ENCODE measurements at regions not wholly inside any gene's neighbourhood (a gene's known extent, or its start where the extent isn't known, plus 50 kb on each side); places are given as distances from the start of the nearest gene placed in this dataset.

GRCh38 chr11:92829121-92829520, 140.3 kb upstream of the MTNR1B start:
- DNase-seq (ENCODE audit: extremely low spot score): no peak
- TF ChIP-seq, protein P1, sequence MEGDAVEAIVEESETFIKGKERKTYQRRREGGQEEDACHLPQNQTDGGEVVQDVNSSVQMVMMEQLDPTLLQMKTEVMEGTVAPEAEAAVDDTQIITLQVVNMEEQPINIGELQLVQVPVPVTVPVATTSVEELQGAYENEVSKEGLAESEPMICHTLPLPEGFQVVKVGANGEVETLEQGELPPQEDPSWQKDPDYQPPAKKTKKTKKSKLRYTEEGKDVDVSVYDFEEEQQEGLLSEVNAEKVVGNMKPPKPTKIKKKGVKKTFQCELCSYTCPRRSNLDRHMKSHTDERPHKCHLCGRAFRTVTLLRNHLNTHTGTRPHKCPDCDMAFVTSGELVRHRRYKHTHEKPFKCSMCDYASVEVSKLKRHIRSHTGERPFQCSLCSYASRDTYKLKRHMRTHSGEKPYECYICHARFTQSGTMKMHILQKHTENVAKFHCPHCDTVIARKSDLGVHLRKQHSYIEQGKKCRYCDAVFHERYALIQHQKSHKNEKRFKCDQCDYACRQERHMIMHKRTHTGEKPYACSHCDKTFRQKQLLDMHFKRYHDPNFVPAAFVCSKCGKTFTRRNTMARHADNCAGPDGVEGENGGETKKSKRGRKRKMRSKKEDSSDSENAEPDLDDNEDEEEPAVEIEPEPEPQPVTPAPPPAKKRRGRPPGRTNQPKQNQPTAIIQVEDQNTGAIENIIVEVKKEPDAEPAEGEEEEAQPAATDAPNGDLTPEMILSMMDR (IDR thresholded peaks at IDR 0.05; ENCODE audit: control extremely low read depth, extremely low read depth, low read depth, missing control alignments): no peak
- POLR2A ChIA-PET: no interaction called here
- CTCF ChIA-PET: interaction anchor here (1.3 to 2.9 kb wide), 3 partner anchors 13 to 20 kb away, joined by 3 to 6 read pairs (median 4); no protein-coding TSS in a partner anchor

- DNase-seq (ENCODE audit: extremely low spot score): no peak
- POLR2A ChIA-PET: no interaction called here
- CTCF ChIA-PET: interaction anchor here (1.3 to 2.9 kb wide), 3 partner anchors 12 to 20 kb away, joined by 3 to 6 read pairs (median 4); no protein-coding TSS in a partner anchor
- TF ChIP-seq, protein P1 (IDR thresholded peaks at IDR 0.05; ENCODE audit: control extremely low read depth, extremely low read depth, low read depth, missing control alignments): no peak
Measured at GRCh38 chr11:92829671-92830070, 139.8 kb upstream of the MTNR1B start.

DNA sequence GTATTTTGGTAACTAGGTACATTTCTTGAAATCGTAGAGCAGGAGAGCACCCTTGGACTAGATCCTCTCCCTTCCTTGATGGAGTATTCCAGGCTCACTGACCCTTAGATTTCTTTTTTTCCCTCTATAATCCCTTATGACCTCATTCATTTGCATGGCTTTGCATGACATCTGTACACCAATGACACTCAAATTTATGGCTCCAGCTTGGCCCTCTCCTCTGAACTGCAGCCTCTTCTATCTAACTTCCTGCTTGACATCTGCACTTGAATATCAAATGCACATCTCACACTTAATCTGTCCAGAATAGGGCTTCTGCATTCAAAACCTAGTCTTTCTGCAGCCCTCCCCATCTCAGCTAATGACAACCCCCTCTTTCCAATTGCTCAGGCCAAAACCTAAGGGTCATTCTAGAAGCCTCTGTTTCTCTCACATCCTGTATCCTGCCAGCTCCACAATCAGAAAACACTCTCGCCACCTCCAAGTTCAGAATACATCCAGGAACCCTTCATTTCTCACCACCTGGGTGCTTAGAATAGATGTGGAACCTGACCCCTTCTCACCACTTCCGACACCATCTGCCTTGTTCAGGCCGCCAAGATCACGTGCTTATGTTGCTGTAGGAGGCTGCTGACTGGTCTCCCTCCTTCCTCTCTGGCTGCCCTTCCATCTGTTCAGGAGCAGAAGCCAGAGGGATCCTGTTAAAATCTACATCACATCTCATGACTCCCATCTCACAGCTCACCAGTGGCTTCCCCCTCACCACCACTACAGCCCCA, 138.9 kb upstream of the MTNR1B start:
- POLR2A ChIA-PET: no interaction called here
- TF ChIP-seq, protein P1 (IDR thresholded peaks at IDR 0.05; ENCODE audit: control extremely low read depth, extremely low read depth, low read depth, missing control alignments): no peak
- CTCF ChIA-PET: interaction anchor here (0.6 to 2.9 kb wide), 4 partner anchors 8 to 19 kb away, joined by 3 to 6 read pairs (median 4); no protein-coding TSS in a partner anchor
- DNase-seq (ENCODE audit: extremely low spot score): no peak

- TF ChIP-seq, protein P1 (IDR thresholded peaks at IDR 0.05; ENCODE audit: control extremely low read depth, extremely low read depth, low read depth, missing control alignments): no peak
- POLR2A ChIA-PET: no interaction called here
- CTCF ChIA-PET: interaction anchor here (1.7 kb wide), 1 partner anchor 20 kb away, joined by 4 read pairs; no protein-coding TSS in a partner anchor
- DNase-seq (ENCODE audit: extremely low spot score): no peak
Measured at GRCh38 chr11:92834296-92835020, 135.0 kb upstream of the MTNR1B start.

DNA sequence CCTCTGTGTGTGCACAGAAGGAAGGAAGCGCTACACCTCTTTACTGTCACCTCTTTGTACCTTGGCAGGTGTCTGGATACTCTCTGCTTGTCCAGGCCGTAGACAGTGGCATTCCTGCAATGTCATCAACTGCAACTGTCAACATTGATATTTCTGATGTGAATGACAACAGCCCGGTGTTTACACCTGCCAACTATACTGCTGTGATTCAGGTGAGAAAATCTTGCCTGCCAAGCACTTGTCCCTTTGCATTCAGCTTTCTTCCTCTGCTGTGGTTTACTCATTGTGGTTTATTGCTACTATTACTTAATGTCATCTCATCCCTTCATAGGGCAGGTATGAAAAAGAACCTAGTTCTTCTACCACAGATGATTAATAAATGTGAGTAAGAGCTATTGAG, 131.9 kb upstream of the MTNR1B start:
- DNase-seq (ENCODE audit: extremely low spot score): no peak
- CTCF ChIA-PET: no interaction called here
- TF ChIP-seq, protein P1 (IDR thresholded peaks at IDR 0.05; ENCODE audit: control extremely low read depth, extremely low read depth, low read depth, missing control alignments): no peak
- POLR2A ChIA-PET: no interaction called here

DNA sequence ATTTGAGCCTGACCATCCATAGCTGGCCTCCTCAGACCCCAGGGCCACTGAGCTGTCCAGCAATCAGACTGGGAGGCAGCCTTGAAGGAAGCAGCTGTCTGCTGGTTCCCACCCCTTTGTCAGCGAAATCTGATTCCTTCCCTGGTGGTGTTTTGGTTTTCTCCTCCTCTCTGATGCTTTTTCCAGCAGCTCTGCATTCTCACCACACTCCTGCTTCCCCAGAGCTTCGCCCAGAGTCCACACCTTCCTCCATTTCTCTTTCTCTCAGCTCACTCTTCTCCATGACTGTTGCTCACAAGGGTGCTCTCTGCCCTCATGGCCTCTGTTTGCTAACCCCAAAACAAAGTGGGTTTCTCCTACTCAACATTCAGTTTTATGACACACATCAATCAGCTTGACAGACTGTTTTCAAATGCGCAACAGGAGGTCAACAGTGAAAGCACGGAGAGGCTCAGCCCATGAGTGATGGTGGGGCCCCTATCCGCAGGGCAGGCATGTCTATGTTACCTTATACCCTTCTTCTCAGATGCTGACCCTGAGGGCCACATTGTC, 130.6 kb upstream of the MTNR1B start:
- no peak for DNase-seq (ENCODE audit: extremely low spot score)
- CTCF ChIA-PET: no interaction called here
- TF ChIP-seq, protein P1 (IDR thresholded peaks at IDR 0.05; ENCODE audit: control extremely low read depth, extremely low read depth, low read depth, missing control alignments): no peak
- POLR2A ChIA-PET: no interaction called here
